KMS-11 (cell line): ENCODE measurements at regions not wholly inside any gene's neighbourhood (a gene's known extent, or its start where the extent isn't known, plus 50 kb on each side); places are given as distances from the start of the nearest gene placed in this dataset.

Experiments
- H2AFZ ChIP-seq: fragments of 200-600 bp; sonication (generic); 2 replicates; pipeline ENCODE4 v1.6.1; 2016; ENCODE audit warnings: antibody characterized with exemption, mixed run types, low read depth
- H3K27ac ChIP-seq: fragments of 200-600 bp; sonication (generic); 2 replicates; pipeline ENCODE4 v1.6.1; 2016; ENCODE audit warnings: mild to moderate bottlenecking, mixed run types
- H3K27me3 ChIP-seq: fragments of 200-600 bp; sonication (generic); 2 replicates; pipeline ENCODE4 v1.6.1; 2017; ENCODE audit warnings: mild to moderate bottlenecking, low read depth, mixed run types, moderate library complexity; ENCODE audit not compliant: insufficient read depth
- H3K36me3 ChIP-seq: fragments of 200-600 bp; sonication (generic); 2 replicates; pipeline ENCODE4 v1.6.1; 2017; ENCODE audit warnings: mild to moderate bottlenecking, mixed run types; ENCODE audit not compliant: insufficient read depth
- H3K4me1 ChIP-seq: fragments of 200-600 bp; sonication (generic); 2 replicates; pipeline ENCODE4 v1.6.1; 2016; ENCODE audit warnings: mild to moderate bottlenecking, low read depth, mixed run types; ENCODE audit not compliant: poor library complexity, severe bottlenecking
- H3K4me2 ChIP-seq: fragments of 200-600 bp; sonication (generic); 2 replicates; pipeline ENCODE4 v1.7.0; 2016; ENCODE audit warnings: mild to moderate bottlenecking, mixed run types
- H3K4me3 ChIP-seq: fragments of 200-600 bp; sonication (generic); IDR thresholded peaks from 2 replicates; pipeline ENCODE4 v1.6.1; 2017; ENCODE audit warnings: low read depth, low read length, mixed read lengths; ENCODE audit not compliant: insufficient read depth
- H3K79me2 ChIP-seq: fragments of 200-600 bp; sonication (generic); 2 replicates; pipeline ENCODE4 v1.6.1; 2016; ENCODE audit warnings: low read depth, mixed run types; ENCODE audit not compliant: insufficient read depth
- H3K9ac ChIP-seq: fragments of 200-600 bp; sonication (generic); 2 replicates; pipeline ENCODE4 v1.6.1; 2016; ENCODE audit warnings: mild to moderate bottlenecking, mixed run types
- H4K20me1 ChIP-seq: fragments of 200-600 bp; sonication (generic); 2 replicates; pipeline ENCODE4 v1.6.1; 2016; ENCODE audit warnings: mild to moderate bottlenecking, mixed run types; ENCODE audit not compliant: insufficient read depth
- CTCF ChIP-seq: fragments of 200-600 bp; sonication (generic); conservative IDR thresholded peaks from 2 replicates; pipeline ENCODE4 v1.6.1; 2017; ENCODE audit warnings: low read depth, mild to moderate bottlenecking, antibody characterized with exemption, low read length, moderate library complexity, mixed read lengths

- Histone ChIP-seq H3K4me1 (no peaks in the 10 kb centered on the region), H3K4me3 (no peak overlapping the region), H4K20me1 (no peaks in the 10 kb centered on the region), H3K36me3 (no peaks in the 10 kb centered on the region), H3K27me3 (no peaks in the 10 kb centered on the region), H3K9ac (no peak overlapping the region), H3K79me2 (no peaks in the 10 kb centered on the region), H3K4me2 (no peak overlapping the region), H2AFZ (no peak overlapping the region), H3K27ac (no peak overlapping the region)
- TF ChIP-seq CTCF, result no peak
Observed at GRCh38 chr6:6972456-6972855, 135.3 kb upstream of the RREB1 start.

GRCh38 chr6:6973721-6974120 lies 134.0 kb upstream of the RREB1 start:
- no peaks in the 10 kb centered on the region for H3K79me2 ChIP-seq
- no peaks in the 10 kb centered on the region for H4K20me1 ChIP-seq
- H3K4me2 ChIP-seq, result no peak overlapping the region
- H3K36me3 ChIP-seq, result no peaks in the 10 kb centered on the region
- H2AFZ ChIP-seq, result no peak overlapping the region
- no peaks in the 10 kb centered on the region for H3K27me3 ChIP-seq
- no peaks in the 10 kb centered on the region for H3K4me1 ChIP-seq
- H3K4me3 ChIP-seq, result no peak overlapping the region
- no peak overlapping the region for H3K27ac ChIP-seq
- no peak for TF ChIP-seq CTCF
- H3K9ac ChIP-seq, result no peak overlapping the region

DNA sequence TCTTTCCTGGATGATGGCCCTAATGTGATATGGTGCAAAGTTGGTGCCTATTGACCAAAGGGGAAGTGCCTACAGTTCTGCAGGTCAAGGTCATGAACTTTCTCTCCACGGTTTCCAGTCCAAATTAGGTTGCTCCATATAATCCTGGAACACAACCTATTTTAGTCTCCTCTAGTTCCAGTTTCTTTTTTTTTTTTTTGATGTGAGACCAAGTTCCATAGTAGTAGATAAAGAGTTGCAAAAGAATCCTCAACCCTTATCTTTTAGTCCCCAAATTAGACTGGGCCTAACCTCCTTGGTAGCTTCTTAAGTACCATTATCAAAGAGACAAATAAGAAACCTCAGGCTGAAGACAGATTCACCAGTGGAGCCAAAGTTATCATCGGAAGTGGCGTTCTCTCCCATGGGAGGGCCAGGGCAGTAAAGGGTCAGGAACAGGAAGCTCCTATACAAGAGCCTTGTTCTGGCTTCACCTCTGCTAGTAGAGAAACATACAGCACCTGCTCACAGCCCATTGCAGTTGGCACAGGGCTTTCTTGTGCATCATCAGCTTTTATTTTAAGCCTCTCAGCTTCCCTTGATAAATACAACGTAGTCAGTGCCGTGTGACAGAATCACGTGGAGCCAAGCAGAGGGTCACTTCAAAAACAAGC lies 132.2 kb upstream of the RREB1 start:
- Histone ChIP-seq H3K27me3 (no peaks in the 10 kb centered on the region), H3K36me3 (no peaks in the 10 kb centered on the region), H3K4me2 (no peak overlapping the region), H3K9ac (no peak overlapping the region), H4K20me1 (no peaks in the 10 kb centered on the region), H2AFZ (no peak overlapping the region), H3K4me1 (no peaks in the 10 kb centered on the region), H3K27ac (no peak overlapping the region), H3K4me3 (no peak overlapping the region), H3K79me2 (no peaks in the 10 kb centered on the region)
- TF ChIP-seq CTCF, result no peak

GRCh38 chr6:6976193-6976592 lies 131.6 kb upstream of the RREB1 start:
- H3K4me3 ChIP-seq, result no peak overlapping the region
- no peaks in the 10 kb centered on the region for H3K4me1 ChIP-seq
- TF ChIP-seq CTCF, result no peak
- H3K4me2 ChIP-seq, result no peak overlapping the region
- H3K36me3 ChIP-seq, result no peaks in the 10 kb centered on the region
- H3K27me3 ChIP-seq, result no peaks in the 10 kb centered on the region
- no peak overlapping the region for H3K27ac ChIP-seq
- H3K9ac ChIP-seq, result no peak overlapping the region
- H2AFZ ChIP-seq, result no peak overlapping the region
- H4K20me1 ChIP-seq, result no peaks in the 10 kb centered on the region
- no peaks in the 10 kb centered on the region for H3K79me2 ChIP-seq
